ENCODE measurements at regions not wholly inside any gene's neighbourhood (a gene's known extent, or its start where the extent isn't known, plus 50 kb on each side); places are given as distances from the start of the nearest gene placed in this dataset.

GRCh38 chr7:8932751-8933150 lies 499.3 kb downstream of the NXPH1 start:
- no peak for DNase-seq (ENCODE audit: low read depth)

- no peak for DNase-seq (ENCODE audit: low read depth)
Measured at GRCh38 chr7:8937204-8937603, 503.8 kb downstream of the NXPH1 start.

- no peak for DNase-seq (ENCODE audit: low read depth)
Measured at GRCh38 chr7:8938044-8938805, 504.8 kb downstream of the NXPH1 start.

GRCh38 chr7:8939446-8939845 lies 506.0 kb downstream of the NXPH1 start:
- DNase-seq (ENCODE audit: low read depth): no peak

- no peak for DNase-seq (ENCODE audit: low read depth)
Measured at GRCh38 chr7:8963722-8964121, 530.3 kb downstream of the NXPH1 start.

GRCh38 chr7:8965177-8965576 lies 531.8 kb downstream of the NXPH1 start:
- no peak for DNase-seq (ENCODE audit: low read depth)

GRCh38 chr7:8973601-8974000 lies 540.2 kb downstream of the NXPH1 start:
- no peak for DNase-seq (ENCODE audit: low read depth)

- DNase-seq (ENCODE audit: low read depth): no peak
Measured at GRCh38 chr7:8975681-8976080, 542.3 kb downstream of the NXPH1 start.

- DNase-seq (ENCODE audit: low read depth): no peak
Measured at GRCh38 chr7:8982338-8982992, 549.1 kb downstream of the NXPH1 start.

- DNase-seq (ENCODE audit: low read depth): no peak
Measured at GRCh38 chr7:8985255-8985654, 551.8 kb downstream of the NXPH1 start.

GRCh38 chr7:8988267-8988666 lies 554.9 kb downstream of the NXPH1 start:
- no peak for DNase-seq (ENCODE audit: low read depth)

- no peak for DNase-seq (ENCODE audit: low read depth)
Measured at GRCh38 chr7:8991159-8991558, 557.8 kb downstream of the NXPH1 start.

GRCh38 chr7:8998762-8999161 lies 565.4 kb downstream of the NXPH1 start:
- DNase-seq (ENCODE audit: low read depth): no peak

- no peak for DNase-seq (ENCODE audit: low read depth)
Measured at GRCh38 chr7:9013940-9014339, 580.5 kb downstream of the NXPH1 start.

- no peak for DNase-seq (ENCODE audit: low read depth)
Measured at GRCh38 chr7:9017286-9017685, 583.9 kb downstream of the NXPH1 start.

GRCh38 chr7:9022456-9022855 lies 589.0 kb downstream of the NXPH1 start:
- no peak for DNase-seq (ENCODE audit: low read depth)

GRCh38 chr7:9023675-9024294 lies 590.4 kb downstream of the NXPH1 start:
- no peak for DNase-seq (ENCODE audit: low read depth)

- DNase-seq (ENCODE audit: low read depth): no peak
Measured at GRCh38 chr7:9026121-9026520, 592.7 kb downstream of the NXPH1 start.

GRCh38 chr7:9028012-9028411 lies 594.6 kb downstream of the NXPH1 start:
- DNase-seq (ENCODE audit: low read depth): peak; percentile 2

- peak; percentile 76 for DNase-seq (ENCODE audit: low read depth)
Measured at GRCh38 chr7:9029681-9030530, 596.5 kb downstream of the NXPH1 start.

- no peak for DNase-seq (ENCODE audit: low read depth)
Measured at GRCh38 chr7:9030976-9031375, 597.6 kb downstream of the NXPH1 start.

- no peak for DNase-seq (ENCODE audit: low read depth)
Measured at GRCh38 chr7:9031386-9031785, 598.0 kb downstream of the NXPH1 start.
